Astrocyte (in vitro differentiated cells and primary cell): ENCODE measurements at regions not wholly inside any gene's neighbourhood (a gene's known extent, or its start where the extent isn't known, plus 50 kb on each side); places are given as distances from the start of the nearest gene placed in this dataset.

ENCODE experiments used
- EZH2 ChIP-seq: IDR thresholded peaks from 2 replicates; pipeline ENCODE4 v1.6.1; 2012; ENCODE audit warnings: mild to moderate bottlenecking, low read length, inconsistent platforms; ENCODE audit not compliant: insufficient read depth
- TF ChIP-seq, protein P1 (sequence below): IDR thresholded peaks from 2 replicates; pipeline ENCODE4 v1.5.1; 2011; ENCODE audit warnings: low read depth, mild to moderate bottlenecking, inconsistent platforms, low read length, moderate library complexity; ENCODE audit not compliant: insufficient read depth

DNA sequence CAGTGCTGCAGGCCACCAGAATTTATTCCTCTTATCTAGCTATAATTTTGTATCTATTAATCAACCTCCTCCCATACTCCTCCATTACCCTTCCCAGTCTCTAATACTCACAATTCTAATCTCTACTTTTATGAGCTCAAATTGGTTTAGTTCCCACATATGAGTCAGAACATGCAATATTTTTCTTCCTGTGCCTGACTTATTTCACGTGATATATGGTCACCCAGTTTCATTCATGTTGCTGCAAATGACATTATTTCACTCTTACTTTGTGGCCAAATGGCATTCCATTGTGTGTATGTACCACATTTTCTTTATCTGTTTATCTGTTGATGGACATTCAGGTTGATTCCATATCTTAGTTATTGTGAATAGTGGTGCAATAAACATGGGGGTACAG is 483.5 kb downstream of the ACTRT1 start:
- TF ChIP-seq, protein P1, sequence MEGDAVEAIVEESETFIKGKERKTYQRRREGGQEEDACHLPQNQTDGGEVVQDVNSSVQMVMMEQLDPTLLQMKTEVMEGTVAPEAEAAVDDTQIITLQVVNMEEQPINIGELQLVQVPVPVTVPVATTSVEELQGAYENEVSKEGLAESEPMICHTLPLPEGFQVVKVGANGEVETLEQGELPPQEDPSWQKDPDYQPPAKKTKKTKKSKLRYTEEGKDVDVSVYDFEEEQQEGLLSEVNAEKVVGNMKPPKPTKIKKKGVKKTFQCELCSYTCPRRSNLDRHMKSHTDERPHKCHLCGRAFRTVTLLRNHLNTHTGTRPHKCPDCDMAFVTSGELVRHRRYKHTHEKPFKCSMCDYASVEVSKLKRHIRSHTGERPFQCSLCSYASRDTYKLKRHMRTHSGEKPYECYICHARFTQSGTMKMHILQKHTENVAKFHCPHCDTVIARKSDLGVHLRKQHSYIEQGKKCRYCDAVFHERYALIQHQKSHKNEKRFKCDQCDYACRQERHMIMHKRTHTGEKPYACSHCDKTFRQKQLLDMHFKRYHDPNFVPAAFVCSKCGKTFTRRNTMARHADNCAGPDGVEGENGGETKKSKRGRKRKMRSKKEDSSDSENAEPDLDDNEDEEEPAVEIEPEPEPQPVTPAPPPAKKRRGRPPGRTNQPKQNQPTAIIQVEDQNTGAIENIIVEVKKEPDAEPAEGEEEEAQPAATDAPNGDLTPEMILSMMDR: no peak
- TF ChIP-seq EZH2: no peak
